ENCODE measurements at regions not wholly inside any gene's neighbourhood (a gene's known extent, or its start where the extent isn't known, plus 50 kb on each side); places are given as distances from the start of the nearest gene placed in this dataset.

DNA sequence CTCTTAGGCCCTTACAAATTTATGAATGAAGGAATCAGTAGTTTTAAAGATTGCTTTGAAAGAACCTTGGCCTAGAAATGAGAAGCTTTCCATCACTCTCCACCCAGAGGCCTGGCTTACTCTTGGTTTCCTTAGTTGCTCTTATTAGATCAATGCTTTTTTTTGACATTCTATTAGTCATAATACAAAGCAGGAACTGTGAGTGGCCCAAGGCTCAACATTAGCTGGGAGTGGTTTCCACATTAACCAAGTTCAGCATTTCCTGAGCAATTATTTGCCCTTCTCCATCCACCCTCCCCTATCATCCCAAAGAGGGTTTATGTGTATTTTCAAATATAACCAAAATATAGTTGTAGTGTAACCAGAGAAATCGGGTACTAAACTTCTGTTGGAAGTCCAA lies 103.4 kb upstream of the FAM204A start:
- TF ChIP-seq, protein P1, sequence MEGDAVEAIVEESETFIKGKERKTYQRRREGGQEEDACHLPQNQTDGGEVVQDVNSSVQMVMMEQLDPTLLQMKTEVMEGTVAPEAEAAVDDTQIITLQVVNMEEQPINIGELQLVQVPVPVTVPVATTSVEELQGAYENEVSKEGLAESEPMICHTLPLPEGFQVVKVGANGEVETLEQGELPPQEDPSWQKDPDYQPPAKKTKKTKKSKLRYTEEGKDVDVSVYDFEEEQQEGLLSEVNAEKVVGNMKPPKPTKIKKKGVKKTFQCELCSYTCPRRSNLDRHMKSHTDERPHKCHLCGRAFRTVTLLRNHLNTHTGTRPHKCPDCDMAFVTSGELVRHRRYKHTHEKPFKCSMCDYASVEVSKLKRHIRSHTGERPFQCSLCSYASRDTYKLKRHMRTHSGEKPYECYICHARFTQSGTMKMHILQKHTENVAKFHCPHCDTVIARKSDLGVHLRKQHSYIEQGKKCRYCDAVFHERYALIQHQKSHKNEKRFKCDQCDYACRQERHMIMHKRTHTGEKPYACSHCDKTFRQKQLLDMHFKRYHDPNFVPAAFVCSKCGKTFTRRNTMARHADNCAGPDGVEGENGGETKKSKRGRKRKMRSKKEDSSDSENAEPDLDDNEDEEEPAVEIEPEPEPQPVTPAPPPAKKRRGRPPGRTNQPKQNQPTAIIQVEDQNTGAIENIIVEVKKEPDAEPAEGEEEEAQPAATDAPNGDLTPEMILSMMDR (IDR thresholded peaks at IDR 0.05): no peak
- TF ChIP-seq POLR2A (IDR thresholded peaks at IDR 0.05): no peak

Measured in Peyer's patch (tissue), 4 donors.